Stimulated activated CD8-positive, alpha-beta memory T cell treated with anti-CD3 and anti-CD28 coated beads, Interleukin-2, amount 100 ng/mL, for 48 hours (primary cell): ENCODE measurements at regions not wholly inside any gene's neighbourhood (a gene's known extent, or its start where the extent isn't known, plus 50 kb on each side); places are given as distances from the start of the nearest gene placed in this dataset.

ENCODE experiments used
- DNase-seq, 2 donors: peaks; one replicate each; pipeline ENCODE4 v3.0.0-alpha.2; 2020; ENCODE audit warnings: low read depth in 2 of 2

DNA sequence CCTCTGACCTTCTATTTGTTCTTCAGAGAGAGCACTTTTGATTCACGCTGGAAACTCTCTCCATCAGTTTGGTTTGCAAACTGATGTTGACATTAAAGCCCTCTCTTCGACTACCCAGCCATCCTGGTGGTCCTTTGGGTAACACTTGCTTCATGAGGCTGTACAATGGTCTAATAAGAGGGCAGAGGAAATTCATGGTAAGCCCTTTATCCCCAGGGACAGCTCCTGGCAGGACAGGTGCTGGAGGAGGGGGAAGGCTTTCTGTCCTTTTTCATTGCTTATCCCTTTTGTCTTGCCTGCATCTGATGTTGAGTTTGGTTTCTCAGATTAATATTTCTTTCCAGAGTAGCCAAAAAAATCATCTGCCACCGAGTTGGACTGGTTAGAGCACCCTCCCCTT lies 52.1 kb upstream of the CD93 start:
- DNase-seq = no peak

DNA sequence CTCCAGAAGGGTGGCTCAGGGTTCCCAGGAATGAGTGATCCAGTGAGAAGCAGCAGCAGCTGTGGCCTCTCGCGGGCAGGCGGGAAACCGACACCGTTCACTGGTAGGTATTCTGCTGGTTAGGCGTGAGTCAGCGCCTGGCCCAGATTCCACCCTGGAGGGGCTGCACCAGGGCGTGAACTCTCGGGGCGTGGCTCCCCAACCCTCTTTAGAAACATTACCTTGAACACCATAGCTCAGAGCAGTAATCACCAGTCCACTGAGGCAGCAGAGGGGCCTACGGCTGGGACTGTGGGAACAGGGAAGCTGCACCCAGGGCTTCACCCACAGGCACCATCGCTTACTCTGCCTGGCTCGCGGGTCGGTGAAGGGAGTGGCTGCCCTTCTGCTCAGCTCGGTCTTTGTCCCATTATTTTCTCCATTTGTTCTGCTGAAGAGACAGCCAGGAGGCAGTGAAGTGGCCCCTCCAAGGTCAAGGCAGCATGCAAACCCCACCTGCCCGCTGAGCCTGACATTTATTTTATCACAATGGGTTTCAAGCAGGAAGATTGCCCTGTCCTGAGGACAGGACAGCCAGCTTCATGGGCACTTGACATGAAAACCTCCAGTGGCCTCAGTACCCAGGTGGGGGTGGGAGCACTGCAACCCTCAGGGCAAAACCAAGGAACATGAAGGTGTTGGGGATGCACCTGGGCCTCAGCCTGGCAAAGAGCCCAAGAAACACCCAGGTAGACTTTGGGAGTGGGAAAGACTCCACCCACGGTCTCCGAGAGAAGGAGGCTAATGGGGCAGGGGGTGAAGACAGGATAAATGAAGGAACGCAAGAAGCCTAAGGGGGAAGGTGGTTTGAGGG lies 51.0 kb upstream of the CD93 start:
- no peak for DNase-seq

DNA sequence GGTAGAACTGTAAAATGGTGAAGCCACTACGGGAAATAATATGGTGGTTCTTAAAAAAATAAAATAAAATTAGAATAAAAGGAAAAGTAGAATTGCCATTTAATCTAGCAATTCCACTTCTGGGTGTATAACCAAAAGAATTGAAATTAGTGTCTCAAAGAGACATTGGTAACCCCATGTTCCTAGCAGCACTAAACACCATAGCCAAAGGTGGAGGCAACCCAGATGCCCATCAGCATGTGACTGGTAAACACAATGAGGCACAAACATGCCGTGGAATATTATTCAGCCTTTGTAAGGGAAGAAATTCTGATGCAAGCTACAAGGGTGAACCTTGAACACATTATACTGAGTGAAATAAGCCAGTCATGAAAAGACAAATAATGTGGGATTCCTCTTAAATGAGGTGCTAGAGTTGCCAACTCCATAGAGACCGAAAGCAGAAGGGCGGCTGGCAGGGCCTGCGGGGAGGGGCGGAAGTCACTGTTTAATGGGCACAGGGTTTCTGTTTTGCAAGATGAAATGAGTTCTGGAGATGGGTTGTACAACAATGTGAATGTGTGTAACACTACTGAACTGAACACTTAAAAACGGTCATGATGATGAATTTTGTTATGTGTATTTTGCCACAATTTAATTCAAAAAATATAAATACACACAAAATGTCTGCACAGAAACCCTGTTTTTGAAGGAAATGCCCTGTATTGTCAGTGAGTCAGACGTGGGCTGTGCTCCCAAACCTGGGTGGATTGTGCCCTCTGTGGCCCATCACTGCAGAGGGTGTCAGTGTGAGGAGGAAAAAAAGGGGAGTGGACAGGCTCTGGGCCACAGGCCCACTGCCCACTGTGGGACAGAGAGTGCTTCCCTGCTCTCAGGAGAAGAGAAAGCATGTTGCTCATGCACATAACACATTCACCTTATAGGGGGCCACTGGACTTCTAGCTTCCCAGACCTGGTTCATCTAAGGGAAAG lies 49.6 kb upstream of the CD93 start:
- DNase-seq = no peak
